GM12873 (cell line): ENCODE measurements at regions not wholly inside any gene's neighbourhood (a gene's known extent, or its start where the extent isn't known, plus 50 kb on each side); places are given as distances from the start of the nearest gene placed in this dataset.

Experiments
- CTCF ChIP-seq: IDR thresholded peaks from 2 replicates; pipeline ENCODE4 v1.5.1; 2012; ENCODE audit warnings: low read depth, mild to moderate bottlenecking, moderate library complexity, low read length, control low read depth; ENCODE audit not compliant: insufficient read depth; ENCODE audit errors: missing control alignments

GRCh38 chr3:69566275-69566674, 173.0 kb upstream of the MITF start:
- TF ChIP-seq CTCF, result no peak

GRCh38 chr3:69565316-69565715, 173.9 kb upstream of the MITF start:
- TF ChIP-seq CTCF, result no peak

GRCh38 chr3:69563981-69564380, 175.3 kb upstream of the MITF start:
- TF ChIP-seq CTCF, result no peak

- TF ChIP-seq CTCF, result no peak
Observed at GRCh38 chr3:69563151-69563550, 176.1 kb upstream of the MITF start.

GRCh38 chr3:69562020-69562419, 176.1 kb upstream of the FRMD4B start:
- no peak for TF ChIP-seq CTCF

GRCh38 chr3:69560818-69561217, 174.9 kb upstream of the FRMD4B start:
- no peak for TF ChIP-seq CTCF

- TF ChIP-seq CTCF, result no peak
Observed at GRCh38 chr3:69560116-69560515, 174.2 kb upstream of the FRMD4B start.
